C4-2B (cell line): ENCODE measurements at regions not wholly inside any gene's neighbourhood (a gene's known extent, or its start where the extent isn't known, plus 50 kb on each side); places are given as distances from the start of the nearest gene placed in this dataset.

Experiments used
- CTCF ChIP-seq: fragments of 450-650 bp; conservative IDR thresholded peaks from 2 replicates; pipeline ENCODE4 v1.5.1; 2017; ENCODE audit warnings: mild to moderate bottlenecking
- ZFX ChIP-seq: fragments of 450-650 bp; IDR thresholded peaks from 2 replicates; pipeline ENCODE4 v1.6.1; 2017

- no peak for TF ChIP-seq CTCF
- TF ChIP-seq ZFX, result no peak
These were observed 302.6 kb downstream of the ACTL7B start for GRCh38 chr9:108553111-108553635.
